Epithelial cell of prostate (primary cell): ENCODE measurements at regions not wholly inside any gene's neighbourhood (a gene's known extent, or its start where the extent isn't known, plus 50 kb on each side); places are given as distances from the start of the nearest gene placed in this dataset.

Source experiments
- DNase-seq: peaks from one replicate; pipeline ENCODE4 v3.0.0-alpha.2; 2011; ENCODE audit warnings: low read depth, low spot score
- H3K27ac ChIP-seq: fragments of 450-650 bp; 2 replicates; pipeline ENCODE4 v1.5.1; 2017; ENCODE audit warnings: mild to moderate bottlenecking

DNA sequence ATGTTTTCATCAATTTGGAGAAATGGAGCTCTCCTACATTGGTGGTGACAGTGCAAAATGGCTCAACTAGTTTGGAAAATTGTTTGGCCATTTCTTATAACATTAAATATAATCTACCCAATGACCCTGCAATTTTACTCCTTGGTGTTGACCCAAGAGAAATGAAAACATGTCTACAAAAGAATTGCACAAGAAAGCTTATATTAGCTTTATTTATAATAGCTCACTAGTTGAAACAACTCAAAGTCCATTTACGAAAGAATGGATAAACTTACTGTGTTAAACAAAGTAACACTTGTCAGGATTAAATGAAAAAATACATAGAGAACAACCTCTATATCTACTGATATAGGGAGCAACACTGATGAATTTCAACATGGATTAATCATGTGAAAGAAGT lies 539.9 kb downstream of the DNAJB9 start:
- no peak overlapping the region for H3K27ac ChIP-seq
- DNase-seq: no peak

DNA sequence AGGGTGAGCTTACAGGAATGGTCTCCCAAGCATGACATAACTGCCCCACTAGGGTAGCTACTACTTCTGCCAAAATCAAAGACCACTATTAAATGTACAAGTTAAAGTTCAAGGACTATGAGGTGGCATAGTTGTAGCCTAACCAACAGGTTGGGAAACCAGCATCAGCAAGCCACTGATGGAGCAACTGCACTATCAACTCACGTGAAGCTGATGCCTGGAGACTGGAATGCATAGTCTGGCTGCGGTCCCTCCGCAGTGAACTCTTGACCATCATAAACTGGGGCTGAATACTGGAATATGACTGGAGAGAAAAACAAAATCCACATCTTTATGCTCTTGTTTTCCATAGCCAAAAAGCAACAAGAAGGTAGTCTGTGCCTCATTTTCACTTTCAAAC lies 541.4 kb downstream of the DNAJB9 start:
- no peak overlapping the region for H3K27ac ChIP-seq

DNA sequence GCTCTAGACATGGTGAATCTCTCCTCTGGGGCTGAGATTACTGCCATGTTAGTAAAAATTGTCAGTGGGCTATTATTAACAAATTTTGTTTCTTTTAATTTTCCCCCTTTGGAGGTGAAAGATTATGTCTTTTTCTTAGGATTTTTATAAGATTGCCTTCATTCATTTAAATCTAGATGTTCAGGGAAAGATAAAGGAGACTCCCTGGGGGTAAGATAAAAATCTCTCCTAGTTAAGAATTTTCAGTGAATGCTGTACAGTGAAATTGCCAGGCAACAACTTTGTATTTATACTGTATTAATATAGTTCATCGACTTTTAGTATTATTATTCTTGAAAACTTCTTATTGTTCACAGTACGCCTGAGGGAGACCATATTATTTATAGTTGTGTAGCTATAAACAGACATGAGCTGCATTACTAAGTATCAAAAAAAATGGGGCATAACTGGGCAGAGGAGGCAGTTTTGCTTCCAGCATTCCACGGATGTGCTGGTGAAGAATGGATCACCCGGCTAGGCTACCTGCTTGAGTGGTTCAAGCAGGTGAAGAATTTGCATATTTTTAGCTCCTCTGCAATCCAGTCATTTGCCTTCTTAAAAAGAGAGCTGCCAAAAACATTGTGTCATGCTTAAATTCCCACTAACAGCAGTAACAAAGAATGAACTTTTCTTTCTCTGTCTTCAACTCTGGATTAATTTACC lies 552.1 kb downstream of the DNAJB9 start:
- no peak for DNase-seq
- H3K27ac ChIP-seq: no peak overlapping the region

More for the DNA sequence above, 541.4 kb downstream of the DNAJB9 start:
- no peak for DNase-seq

DNA sequence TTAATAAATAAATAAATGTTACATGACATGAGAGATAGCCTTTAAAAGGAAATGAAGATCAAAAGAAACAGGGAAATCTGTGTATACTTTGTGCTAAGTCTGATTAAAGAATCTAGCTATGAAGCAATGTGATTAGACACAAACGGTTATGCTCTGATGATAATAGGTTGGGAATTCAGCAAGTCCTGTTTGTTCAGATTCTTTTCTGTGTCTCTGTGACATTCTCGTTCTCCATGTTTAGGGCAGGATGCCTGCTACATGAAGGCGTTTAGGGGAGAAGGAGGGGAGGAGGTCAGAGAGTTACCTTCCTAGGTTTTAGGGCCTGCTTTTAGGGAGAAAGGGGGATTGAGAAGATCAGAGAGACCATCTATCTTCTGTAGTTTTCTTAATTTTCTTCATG lies 555.3 kb downstream of the DNAJB9 start:
- H3K27ac ChIP-seq: no peak overlapping the region
- no peak for DNase-seq

DNA sequence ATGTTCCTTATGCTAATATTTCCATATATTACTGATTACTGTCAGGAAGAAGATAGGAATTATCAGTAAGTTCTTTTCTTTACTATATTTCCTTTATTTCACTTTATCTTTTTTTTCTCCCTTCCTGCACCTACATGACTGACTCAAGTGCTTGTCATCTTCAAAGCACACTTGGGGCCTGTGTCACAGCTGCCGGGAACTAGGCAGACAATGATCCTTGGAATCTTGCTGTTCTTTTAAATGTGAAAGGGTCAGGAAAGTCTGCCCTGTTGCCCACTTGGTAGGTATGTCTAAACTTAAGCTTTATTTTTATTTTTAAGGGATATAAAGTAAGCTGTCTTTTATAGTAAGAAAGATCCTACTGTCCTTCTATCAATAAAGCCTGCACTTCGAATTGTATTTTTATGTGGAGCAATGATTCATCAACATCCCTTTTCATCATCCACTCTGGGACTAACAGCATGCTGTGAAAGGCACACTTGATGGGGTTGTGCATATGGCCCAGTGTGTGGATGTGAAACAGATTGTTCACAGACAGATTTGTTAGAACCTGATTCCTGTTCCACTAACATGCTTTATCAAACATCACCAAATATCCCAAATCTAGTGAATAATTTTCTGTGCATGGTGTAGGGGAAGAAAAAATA lies 556.9 kb downstream of the DNAJB9 start:
- peak overlapping the region; percentile 32 for H3K27ac ChIP-seq
- DNase-seq: no peak

DNA sequence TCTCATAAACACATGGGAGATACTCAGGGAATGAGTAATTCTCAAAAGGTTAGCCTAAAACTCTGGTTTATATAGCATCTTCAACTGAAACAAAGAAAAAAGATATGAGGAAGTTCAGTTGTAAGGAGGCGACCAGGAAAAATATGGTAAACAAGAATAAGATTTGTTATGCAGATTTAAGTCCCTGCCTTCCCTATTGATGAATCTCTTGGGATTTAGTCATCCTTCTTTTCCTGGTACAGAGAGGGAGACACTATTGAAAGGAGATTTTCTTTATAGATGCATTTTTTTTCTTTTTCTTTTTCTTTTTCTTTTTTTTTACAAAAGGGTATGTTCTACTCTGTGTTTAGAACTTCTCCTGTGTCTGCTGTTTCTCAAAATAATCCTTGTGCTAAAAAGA lies 557.5 kb downstream of the DNAJB9 start:
- no peak for DNase-seq
- peak overlapping the region; percentile 32 for H3K27ac ChIP-seq

DNA sequence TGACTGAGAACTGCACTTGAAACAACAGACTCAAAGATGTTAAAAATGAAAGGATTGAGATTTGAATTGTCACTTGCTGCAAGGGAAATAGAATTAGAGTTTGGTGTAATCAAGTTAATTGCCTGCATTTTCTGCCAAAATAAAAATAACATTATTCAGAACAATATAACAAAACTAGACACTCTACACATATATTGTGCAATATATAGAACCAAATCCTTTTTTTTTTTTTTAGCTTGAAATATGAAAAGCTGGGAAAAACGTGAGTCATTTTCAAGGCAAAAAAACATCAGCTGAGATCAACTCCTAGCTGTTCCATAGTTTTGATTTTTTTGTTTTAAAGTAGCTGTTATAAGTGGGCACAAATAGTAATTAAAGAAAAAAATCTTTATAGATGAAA lies 561.5 kb downstream of the DNAJB9 start:
- H3K27ac ChIP-seq: no peak overlapping the region
- DNase-seq: no peak

DNA sequence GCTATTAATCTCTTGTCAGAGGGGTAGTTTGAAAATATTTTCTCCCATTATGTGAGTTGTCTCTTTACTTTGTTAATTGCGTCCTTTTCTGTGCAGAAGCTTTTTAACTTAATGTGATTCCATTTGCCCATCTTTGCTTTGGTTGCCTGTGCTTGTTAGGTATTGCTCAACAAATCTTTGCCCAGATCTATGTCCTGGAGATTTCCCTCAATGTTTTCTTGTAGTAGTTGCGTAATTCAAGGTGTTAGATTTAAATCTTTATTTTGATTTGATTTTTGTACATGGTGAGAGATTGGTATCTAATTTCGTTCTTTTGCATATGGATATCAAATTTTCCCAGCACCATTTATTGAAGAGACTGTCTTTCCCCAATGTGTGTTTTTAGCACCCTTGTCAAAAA lies 567.2 kb downstream of the DNAJB9 start:
- no peak overlapping the region for H3K27ac ChIP-seq
- DNase-seq: no peak

DNA sequence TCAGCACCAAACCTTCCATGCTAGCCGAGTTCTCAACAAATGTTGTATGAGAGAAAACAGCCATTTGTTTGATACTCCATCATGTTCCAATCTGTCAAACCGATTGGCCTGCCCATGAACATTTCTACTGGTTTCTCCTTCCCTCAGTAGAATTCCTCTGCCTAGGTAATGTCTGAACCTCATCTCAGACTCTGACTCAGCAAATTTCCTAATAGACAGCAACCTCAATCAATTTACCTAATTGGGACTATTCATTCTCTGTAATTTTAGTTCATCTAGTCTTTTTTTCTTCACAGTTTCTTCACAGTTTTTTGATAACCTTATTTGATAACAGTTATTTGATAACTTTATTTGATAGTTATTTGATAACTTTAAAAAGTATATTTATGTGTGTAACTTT lies 585.1 kb downstream of the DNAJB9 start:
- H3K27ac ChIP-seq: no peak overlapping the region
- no peak for DNase-seq

DNA sequence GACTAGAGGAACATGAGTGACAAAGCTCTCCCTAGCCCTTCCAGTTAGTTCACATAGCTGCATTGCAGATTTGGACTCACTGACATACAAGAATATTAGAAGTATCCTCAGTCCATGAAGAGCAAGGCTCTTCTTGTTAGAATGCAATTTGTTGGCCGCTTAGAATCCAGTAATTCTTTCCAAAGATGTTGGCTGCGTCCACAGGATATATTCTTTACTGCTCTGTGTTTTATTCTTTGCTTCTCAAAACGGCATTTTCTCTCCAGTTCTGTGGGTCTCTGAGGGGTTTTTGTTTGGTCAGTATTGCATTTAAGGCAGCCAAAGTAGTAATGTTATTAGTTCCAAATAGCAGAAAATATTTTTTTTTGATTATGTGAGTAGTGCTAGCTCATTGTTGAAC lies 588.6 kb downstream of the DNAJB9 start:
- DNase-seq: no peak
- no peak overlapping the region for H3K27ac ChIP-seq

DNA sequence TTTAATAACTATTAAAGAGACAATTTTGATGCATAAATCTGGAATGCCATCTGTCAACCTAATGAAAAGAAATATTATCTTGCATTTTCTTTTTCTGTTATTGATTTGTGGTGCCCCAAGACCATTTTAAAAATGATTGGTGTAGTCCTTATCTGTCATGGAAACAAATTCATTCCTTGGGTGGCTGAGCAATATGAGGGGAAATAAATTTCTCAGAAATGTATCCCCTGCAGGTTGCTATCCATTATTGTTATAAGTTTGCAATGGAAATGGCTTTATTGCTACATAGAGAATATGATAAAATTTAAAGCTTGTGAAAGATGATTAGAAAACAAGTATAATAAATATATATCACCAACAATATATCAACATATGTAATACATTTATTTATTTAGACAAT lies 607.0 kb downstream of the DNAJB9 start:
- H3K27ac ChIP-seq: no peak overlapping the region
- no peak for DNase-seq

DNA sequence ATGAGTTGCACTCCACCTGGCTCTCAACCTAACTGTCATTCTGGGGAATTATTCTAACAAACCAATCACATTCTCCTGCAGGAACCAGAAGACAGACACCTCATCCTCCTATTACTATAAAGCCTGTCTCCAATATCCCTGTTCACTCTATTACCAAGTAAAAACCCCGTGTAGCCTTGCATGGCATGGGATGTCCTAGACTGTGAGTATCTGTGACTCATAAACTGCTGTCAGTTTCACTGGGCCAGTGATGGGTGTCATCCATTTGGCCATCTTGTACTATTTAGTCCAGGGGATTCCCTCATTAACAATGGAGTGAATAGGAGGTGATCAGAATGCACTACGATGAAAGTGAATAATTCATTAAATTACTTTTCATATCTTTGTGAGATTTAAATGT lies 608.7 kb downstream of the DNAJB9 start:
- no peak for DNase-seq

DNA sequence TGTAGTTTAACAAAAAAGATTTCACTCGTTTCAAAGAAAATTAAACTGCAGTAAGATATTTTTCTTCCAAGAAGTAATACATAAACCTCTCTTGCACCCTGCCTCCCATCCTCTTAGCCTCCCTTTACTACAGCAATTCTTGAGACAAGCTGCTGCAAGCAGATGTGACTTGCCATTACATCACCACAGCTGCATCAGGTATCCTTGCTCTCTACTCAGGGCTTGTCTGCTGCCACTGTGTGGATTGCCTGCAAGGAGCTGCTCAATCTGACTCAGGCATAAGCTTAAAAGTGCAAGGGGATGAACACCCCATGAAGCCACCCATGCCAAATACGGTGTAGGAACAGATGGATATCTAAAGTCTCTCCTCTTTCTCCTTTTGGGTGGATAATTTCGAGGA lies 609.9 kb downstream of the DNAJB9 start:
- no peak overlapping the region for H3K27ac ChIP-seq
- no peak for DNase-seq

More for the DNA sequence above, 608.7 kb downstream of the DNAJB9 start:
- H3K27ac ChIP-seq: no peak overlapping the region

DNA sequence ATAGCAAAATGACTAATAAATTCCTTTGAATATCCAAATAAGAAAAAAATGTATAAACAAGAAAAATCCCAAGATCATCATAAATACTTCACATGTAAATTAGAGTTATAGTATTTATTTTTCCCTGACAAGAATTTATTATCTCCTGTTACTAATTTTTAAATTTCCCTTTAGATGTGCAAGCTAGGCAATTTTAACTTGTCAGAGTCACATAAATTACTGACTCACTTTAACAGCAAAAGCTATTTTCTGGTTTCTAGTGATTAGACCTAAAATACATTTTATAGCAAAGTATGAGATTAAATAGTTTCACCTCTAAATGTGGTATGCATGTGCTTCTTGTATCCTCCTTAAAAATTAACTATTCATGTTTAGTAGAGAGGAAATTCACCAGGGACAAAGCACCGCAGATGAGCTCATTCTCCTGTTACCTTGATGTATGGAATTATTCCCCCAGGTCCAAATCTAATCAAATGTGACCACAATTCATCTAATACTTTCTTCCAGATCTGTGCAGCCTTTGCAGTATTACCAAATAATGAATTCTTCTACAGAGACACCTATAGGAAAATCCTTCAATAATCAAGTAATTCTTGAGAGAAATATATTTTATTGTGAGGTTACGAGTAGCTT lies 621.2 kb downstream of the DNAJB9 start:
- no peak for DNase-seq
- H3K27ac ChIP-seq: no peak overlapping the region

DNA sequence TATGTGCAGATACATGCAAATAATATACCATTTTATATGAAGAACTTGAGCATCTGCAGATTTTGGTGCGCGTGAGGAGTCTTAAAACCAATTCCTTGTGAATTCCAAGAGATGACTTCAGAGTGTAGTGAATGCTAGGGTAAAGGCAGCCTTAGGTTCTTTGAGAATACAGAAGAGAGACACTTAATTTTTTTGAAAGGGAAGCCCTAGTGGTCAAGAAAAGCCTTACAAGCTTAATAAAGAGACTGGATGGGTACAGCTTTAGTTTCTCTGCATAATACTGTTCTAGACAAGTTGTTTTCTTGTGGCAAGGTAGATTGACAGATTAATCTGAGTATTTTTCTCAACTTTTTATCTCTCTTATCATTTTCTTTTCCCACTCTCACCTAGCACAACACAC lies 636.5 kb downstream of the DNAJB9 start:
- no peak overlapping the region for H3K27ac ChIP-seq
- no peak for DNase-seq

DNA sequence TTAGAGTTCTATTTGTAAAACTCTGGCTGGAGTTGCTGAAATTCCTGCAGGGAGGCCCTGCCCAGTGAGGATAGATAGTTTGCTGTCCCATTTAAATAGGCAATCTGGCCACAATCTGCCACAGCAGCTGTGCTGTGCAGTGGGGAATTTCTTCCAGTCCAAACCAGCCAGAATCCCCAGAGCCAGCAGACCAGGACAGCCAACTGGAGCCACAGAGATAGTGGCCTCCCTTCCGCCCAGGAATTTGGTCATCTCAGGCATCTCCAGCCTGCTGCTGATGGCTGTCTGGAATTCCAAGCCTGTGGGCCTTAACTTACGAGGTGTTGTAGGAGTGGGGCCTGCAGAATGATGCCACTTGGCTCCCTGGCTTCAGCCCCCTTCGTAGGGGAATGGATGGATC lies 643.4 kb downstream of the DNAJB9 start:
- DNase-seq: no peak
- H3K27ac ChIP-seq: no peak overlapping the region

DNA sequence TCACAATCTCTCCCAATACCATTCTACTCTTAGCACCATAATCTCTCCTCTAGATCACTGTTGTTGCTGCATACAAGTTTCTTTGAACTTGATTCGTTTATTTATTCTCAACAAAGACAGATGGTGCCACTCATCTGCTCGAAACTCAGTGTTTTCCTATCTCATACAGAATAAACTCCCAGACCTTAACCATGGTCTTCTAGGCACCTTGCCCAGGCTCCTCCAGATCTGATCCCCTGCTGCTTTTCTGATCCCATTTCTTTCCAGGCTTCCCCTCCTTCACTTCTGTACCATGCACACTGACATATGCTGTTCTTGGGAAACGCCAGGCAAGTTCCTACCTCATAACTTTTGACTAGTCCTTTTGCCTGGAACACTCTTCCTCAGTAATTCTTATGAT lies 645.7 kb downstream of the DNAJB9 start:
- DNase-seq: no peak
- no peak overlapping the region for H3K27ac ChIP-seq

DNA sequence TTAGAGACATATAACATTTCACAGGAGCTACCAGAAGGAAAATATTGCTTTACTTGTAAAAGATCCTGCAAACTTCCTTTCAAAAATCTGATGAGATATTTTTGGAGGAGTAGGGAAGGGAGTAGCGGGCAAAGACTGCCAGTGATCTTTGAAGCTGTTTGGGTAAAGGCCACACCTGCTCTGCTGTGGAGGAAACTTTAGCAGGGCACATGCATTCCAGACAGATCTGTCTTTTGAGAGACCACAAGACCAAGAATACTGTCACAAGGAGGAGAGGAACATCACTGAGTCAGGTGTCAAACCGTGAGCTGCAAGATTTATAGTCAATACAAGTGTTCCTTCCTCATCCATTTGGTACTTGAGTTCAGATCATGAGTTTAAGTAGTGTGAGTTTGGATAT lies 654.4 kb downstream of the DNAJB9 start:
- H3K27ac ChIP-seq: no peak overlapping the region
- DNase-seq: no peak

DNA sequence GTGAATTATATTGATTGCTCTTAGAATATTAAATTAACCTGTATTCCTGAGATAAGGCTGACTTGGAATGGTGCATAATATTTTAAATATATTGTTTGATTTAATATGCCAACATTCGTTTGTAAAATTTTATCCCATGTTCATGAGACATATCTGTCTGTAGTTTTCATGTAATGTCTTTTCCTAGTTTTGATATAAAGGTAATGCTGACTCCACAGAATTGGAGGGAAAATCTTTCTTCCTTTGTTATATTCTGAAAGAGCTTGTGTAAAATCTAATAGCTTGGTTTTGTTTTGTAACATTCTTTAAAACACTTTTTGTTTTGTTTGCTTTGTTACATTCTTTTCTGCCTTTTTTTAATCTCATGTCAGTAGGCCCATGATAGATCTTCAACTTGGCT lies 657.0 kb downstream of the DNAJB9 start:
- H3K27ac ChIP-seq: no peak overlapping the region
- no peak for DNase-seq

DNA sequence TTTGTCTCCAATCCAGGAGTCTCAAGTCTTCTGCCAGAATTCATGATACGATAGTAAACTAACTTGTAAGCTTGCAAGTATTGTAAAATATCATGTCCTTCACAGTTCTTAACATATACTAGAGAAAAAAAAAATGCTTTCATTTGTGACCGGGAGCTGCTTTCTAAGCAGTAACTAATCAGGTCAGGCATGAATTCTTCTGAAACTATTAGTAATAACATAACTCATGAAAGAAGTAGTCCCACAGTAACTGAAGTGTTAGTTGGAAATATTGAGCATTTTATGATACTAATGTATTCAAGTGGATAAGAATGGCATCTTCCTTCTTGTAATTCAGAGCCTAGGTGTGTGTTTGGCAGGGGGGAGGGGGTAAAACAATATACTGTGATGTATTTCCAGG lies 665.6 kb downstream of the DNAJB9 start:
- DNase-seq: no peak
- H3K27ac ChIP-seq: no peak overlapping the region

DNA sequence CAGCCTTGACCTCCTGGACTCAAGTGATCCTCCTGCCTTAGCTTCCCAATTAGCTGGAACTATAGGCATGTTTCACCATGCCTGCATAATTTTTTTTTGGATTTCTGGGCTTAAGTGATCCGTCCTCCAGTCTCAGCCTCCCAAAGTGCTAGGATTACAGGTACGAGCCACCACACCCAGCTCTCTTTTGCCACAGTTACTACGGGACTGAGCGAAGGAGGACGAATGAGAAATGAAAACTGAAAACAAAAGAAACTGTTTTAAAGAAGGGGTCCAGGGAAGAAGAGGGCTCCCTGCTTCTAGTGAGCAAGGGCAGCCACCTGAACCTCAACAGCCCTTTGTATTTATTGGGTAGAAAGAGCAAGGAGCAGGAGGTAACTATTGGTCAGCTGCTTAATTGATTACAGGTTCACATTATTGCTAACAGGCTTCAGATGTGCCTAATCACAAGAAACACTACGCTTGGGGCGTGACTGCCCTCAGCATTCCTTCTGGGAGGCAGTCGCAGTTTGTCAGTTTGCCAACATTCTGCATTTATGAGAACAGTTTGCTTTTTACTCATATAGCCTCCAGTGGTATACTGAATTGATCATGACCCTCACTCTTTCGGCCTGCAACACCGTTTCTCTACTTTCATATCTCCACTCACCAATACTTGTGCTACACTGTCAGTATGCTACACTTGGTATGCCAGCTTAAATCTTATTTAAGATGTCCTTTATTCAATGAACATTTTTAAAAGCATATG lies 676.8 kb downstream of the DNAJB9 start:
- H3K27ac ChIP-seq: peak overlapping the region; percentile 73
- peak; percentile 48 for DNase-seq
